MM.1S (cell line): ENCODE measurements at regions not wholly inside any gene's neighbourhood (a gene's known extent, or its start where the extent isn't known, plus 50 kb on each side); places are given as distances from the start of the nearest gene placed in this dataset.

Source experiments
- CTCF ChIP-seq: fragments of 300-600 bp; sonication (generic); IDR thresholded peaks from 2 replicates; pipeline ENCODE4 v1.5.1; 2016; ENCODE audit warnings: antibody characterized with exemption, low read length, mixed read lengths
- EZH2 ChIP-seq: fragments of 300-600 bp; sonication (generic); optimal IDR thresholded peaks from 2 replicates; pipeline ENCODE3; 2017; ENCODE audit warnings: low read depth, mild to moderate bottlenecking, antibody characterized with exemption, low read length, mixed read lengths

GRCh38 chr12:74897425-74898211 is 312.0 kb downstream of the KCNC2 start:
- no peak for TF ChIP-seq CTCF
- TF ChIP-seq EZH2: no peak
